Panc1 (cell line): ENCODE measurements at regions not wholly inside any gene's neighbourhood (a gene's known extent, or its start where the extent isn't known, plus 50 kb on each side); places are given as distances from the start of the nearest gene placed in this dataset.

Source experiments
- ATAC-seq: fragments of 200-7000 bp; cut with Tn5 transposase; 2 replicates; pipeline ENCODE4 v1.9.1; 2020; ENCODE audit warnings: mild to moderate bottlenecking, moderate library complexity
- BruUV-seq: library from RNA; stranded (reverse); fragments of 400-500 nt; replicated peaks from 2 replicates; lab custom pipeline; 2021; lab: Mats Ljungman, UMichigan
- CTCF ChIA-PET: fragments of 300-600 bp; sonication (Branson Sonifier 250); formaldehyde crosslinking; loops from one replicate; lab custom pipeline; 2022; ENCODE audit warnings: antibody characterized with exemption; lab: Charles Lee
- POLR2A ChIA-PET: fragments of 300-600 bp; sonication (Branson Sonifier 250); formaldehyde crosslinking; loops from one replicate; lab custom pipeline; 2022; ENCODE audit warnings: antibody characterized with exemption; lab: Charles Lee
- DNase-seq: peaks from one replicate; pipeline ENCODE4 v3.0.0-alpha.2; 2010; ENCODE audit warnings: low read depth, low spot score
- H3K27ac ChIP-seq: 2 replicates; pipeline ENCODE4 v1.5.1; 2011; ENCODE audit warnings: mild to moderate bottlenecking, low read length, inconsistent platforms
- H3K27me3 ChIP-seq: fragments of 200-500 bp; sonication (Bioruptor generic); 2 replicates; pipeline ENCODE4 v1.6.0; 2014; ENCODE audit warnings: low read length, inconsistent platforms; ENCODE audit not compliant: control insufficient read depth, insufficient read depth
- H3K36me3 ChIP-seq: fragments of 200-500 bp; sonication (Bioruptor generic); 2 replicates; pipeline ENCODE4 v1.5.1; 2014; ENCODE audit warnings: inconsistent platforms, mild to moderate bottlenecking, low read length, moderate library complexity; ENCODE audit not compliant: control insufficient read depth, insufficient read depth
- H3K4me1 ChIP-seq: 2 replicates; pipeline ENCODE4 v1.5.1; 2011; ENCODE audit warnings: inconsistent platforms, mild to moderate bottlenecking, low read length, moderate library complexity; ENCODE audit not compliant: control insufficient read depth, insufficient read depth
- H3K4me3 ChIP-seq, 2 experiments: 2 replicates each; pipeline ENCODE4 v1.5.1; 2011 to 2012; ENCODE audit warnings: low read depth in 2 of 2, low read length in 2 of 2, mild to moderate bottlenecking in 2 of 2, inconsistent platforms in 1 of 2, moderate library complexity in 1 of 2
- H3K9me3 ChIP-seq: fragments of 200-500 bp; sonication (Bioruptor generic); 2 replicates; pipeline ENCODE4 v1.5.1; 2014; ENCODE audit warnings: low read depth, mild to moderate bottlenecking, inconsistent platforms, low read length, moderate library complexity; ENCODE audit not compliant: control insufficient read depth, insufficient read depth
- POLR2AphosphoS5 ChIP-seq: IDR thresholded peaks from 2 replicates; pipeline ENCODE4 v1.6.1; 2012; ENCODE audit warnings: mild to moderate bottlenecking, low read depth, low read length, moderate library complexity
- REST ChIP-seq, 2 experiments: IDR thresholded peaks; 2 replicates each; pipeline ENCODE4 v1.6.1; 2011 to 2012; ENCODE audit warnings: low read depth in 2 of 2, control low read depth in 1 of 2, low read length in 1 of 2, mild to moderate bottlenecking in 1 of 2, moderate library complexity in 1 of 2; ENCODE audit not compliant: insufficient read depth in 1 of 2
- SIN3A ChIP-seq: IDR thresholded peaks from 2 replicates; pipeline ENCODE4 v1.6.1; 2012; ENCODE audit warnings: low read depth, mild to moderate bottlenecking, low read length, moderate library complexity, borderline replicate concordance; ENCODE audit not compliant: insufficient read depth
- TCF7L2 ChIP-seq: IDR thresholded peaks from 2 replicates; pipeline ENCODE4 v1.6.1; 2011; ENCODE audit warnings: mild to moderate bottlenecking, low read depth, low read length, inconsistent platforms
- in situ Hi-C: cut with HindIII; loops from 2 replicates; pipeline ENCODE4 v1.10.0; 2016; ENCODE audit warnings: low sequenced_read_pairs, low pct_unique_long_range_greater_than_20kb
- intact Hi-C: fragments of 100-400 bp; cut with micrococcal nuclease; formaldehyde crosslinking; loops from one replicate; pipeline ENCODE4 v1.10.0; 2022; ENCODE audit not compliant: unreplicated experiment
- TF ChIP-seq, protein P1 (sequence below): fragments of 450-650 bp; IDR thresholded peaks from 2 replicates; pipeline ENCODE4 v1.5.1; 2017; ENCODE audit warnings: mild to moderate bottlenecking

- ATAC-seq (no peak), DNase-seq (no peak)
- in situ Hi-C loops: no loop called here
- ChIA-PET CTCF (no interaction called here), POLR2A (no interaction called here)
- H3K9me3 ChIP-seq: no peaks in the 10 kb centered on the region
- H3K27ac ChIP-seq: no peak overlapping the region
- H3K27me3 ChIP-seq: no peaks in the 10 kb centered on the region
- no peak for TF ChIP-seq TCF7L2
- TF ChIP-seq, protein P1, sequence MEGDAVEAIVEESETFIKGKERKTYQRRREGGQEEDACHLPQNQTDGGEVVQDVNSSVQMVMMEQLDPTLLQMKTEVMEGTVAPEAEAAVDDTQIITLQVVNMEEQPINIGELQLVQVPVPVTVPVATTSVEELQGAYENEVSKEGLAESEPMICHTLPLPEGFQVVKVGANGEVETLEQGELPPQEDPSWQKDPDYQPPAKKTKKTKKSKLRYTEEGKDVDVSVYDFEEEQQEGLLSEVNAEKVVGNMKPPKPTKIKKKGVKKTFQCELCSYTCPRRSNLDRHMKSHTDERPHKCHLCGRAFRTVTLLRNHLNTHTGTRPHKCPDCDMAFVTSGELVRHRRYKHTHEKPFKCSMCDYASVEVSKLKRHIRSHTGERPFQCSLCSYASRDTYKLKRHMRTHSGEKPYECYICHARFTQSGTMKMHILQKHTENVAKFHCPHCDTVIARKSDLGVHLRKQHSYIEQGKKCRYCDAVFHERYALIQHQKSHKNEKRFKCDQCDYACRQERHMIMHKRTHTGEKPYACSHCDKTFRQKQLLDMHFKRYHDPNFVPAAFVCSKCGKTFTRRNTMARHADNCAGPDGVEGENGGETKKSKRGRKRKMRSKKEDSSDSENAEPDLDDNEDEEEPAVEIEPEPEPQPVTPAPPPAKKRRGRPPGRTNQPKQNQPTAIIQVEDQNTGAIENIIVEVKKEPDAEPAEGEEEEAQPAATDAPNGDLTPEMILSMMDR: no peak
- TF ChIP-seq REST (IDR thresholded peaks at IDR 0.05; ENCODE audit: insufficient read depth in 1 of 2, low read depth in 2 of 2, low read length in 1 of 2): no peak
- no peak for TF ChIP-seq POLR2AphosphoS5
- TF ChIP-seq SIN3A: no peak
- intact Hi-C loops: no loop called here
- no peaks in the 10 kb centered on the region for H3K36me3 ChIP-seq
- no peak overlapping the region for H3K4me3 ChIP-seq
- 0 out of 2 replicates have a peak, but pooled peaks cover 3% of the 10 kb centered on the region for H3K4me1 ChIP-seq
- no TSS peak for BruUV-seq
Observed at GRCh38 chr7:101698964-101699363, 69.9 kb upstream of the MYL10 start.

DNA sequence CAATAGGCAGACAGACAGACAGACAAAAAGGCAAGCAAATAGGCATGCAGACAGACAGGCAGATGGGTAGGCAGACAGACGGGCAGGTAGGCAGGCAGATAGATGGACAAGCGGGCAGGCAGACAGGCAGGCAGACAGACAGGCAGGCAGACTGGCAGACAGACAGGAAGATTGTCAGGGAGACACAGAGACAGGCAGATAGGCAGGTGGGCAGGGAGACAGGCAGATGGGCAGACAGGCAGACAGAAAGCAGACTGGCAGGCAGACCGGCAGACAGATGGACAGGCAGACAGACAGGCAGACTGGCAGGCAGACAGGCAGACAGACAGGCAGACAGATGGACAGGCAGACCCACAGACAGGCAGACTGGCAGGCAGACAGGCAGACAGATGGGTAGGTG is 70.3 kb upstream of the MYL10 start:
- no peaks in the 10 kb centered on the region for H3K9me3 ChIP-seq
- no peaks in the 10 kb centered on the region for H3K27me3 ChIP-seq
- DNase-seq (no peak), ATAC-seq (no peak)
- TF ChIP-seq, protein P1: no peak
- TF ChIP-seq POLR2AphosphoS5: no peak
- no peak for TF ChIP-seq TCF7L2
- TF ChIP-seq REST (IDR thresholded peaks at IDR 0.05; ENCODE audit: insufficient read depth in 1 of 2, low read depth in 2 of 2, low read length in 1 of 2): no peak
- TF ChIP-seq SIN3A: no peak
- ChIA-PET POLR2A (no interaction called here), CTCF (no interaction called here)
- no TSS peak for BruUV-seq
- H3K27ac ChIP-seq: no peak overlapping the region
- in situ Hi-C loops: no loop called here
- H3K4me3 ChIP-seq: no peak overlapping the region
- H3K4me1 ChIP-seq: 0 out of 2 replicates have a peak, but pooled peaks cover 3% of the 10 kb centered on the region
- intact Hi-C loops: no loop called here
- H3K36me3 ChIP-seq: no peaks in the 10 kb centered on the region
